SK-N-SH (cell line): ENCODE measurements at regions not wholly inside any gene's neighbourhood (a gene's known extent, or its start where the extent isn't known, plus 50 kb on each side); places are given as distances from the start of the nearest gene placed in this dataset.

Experiments
- CTCF ChIA-PET: fragments of 300-600, 350-600 bp; formaldehyde crosslinking; extraction: SDS; loops from one replicate; lab custom pipeline; 2021; lab: Yijun Ruan, JAX
- POLR2A ChIA-PET: fragments of 350-600 bp; sonication (Branson Sonifier 250); formaldehyde crosslinking; extraction: SDS; loops from one replicate; lab custom pipeline; 2020; ENCODE audit warnings: antibody characterized with exemption, inconsistent platforms; lab: Yijun Ruan, JAX
- DNase-seq: peaks from one replicate; pipeline ENCODE4 v3.0.0; 2012
- H2AFZ ChIP-seq: fragments of 200-600 bp; sonication (generic); 2 replicates; pipeline ENCODE4 v1.8.1; 2016; ENCODE audit warnings: antibody characterized with exemption, mild to moderate bottlenecking, low read depth
- H3F3A ChIP-seq: fragments of 200-600 bp; sonication (generic); replicated peaks from 2 replicates; pipeline ENCODE3; 2016; ENCODE audit warnings: antibody characterized with exemption, mild to moderate bottlenecking; ENCODE audit not compliant: insufficient read depth
- H3K27ac ChIP-seq, 2 experiments: fragments of 200-500 bp in 1 of 2; fragments of 200-600 bp in 1 of 2; sonication (Bioruptor generic) in 1 of 2; sonication (generic), shearing (Covaris generic) in 1 of 2; 2 replicates each; pipeline versions ENCODE4 v1.5.1 to v1.6.1; 2014 to 2016; ENCODE audit warnings: low read depth in 2 of 2, inconsistent platforms in 1 of 2, low read length in 1 of 2, mild to moderate bottlenecking in 1 of 2, mixed read lengths in 1 of 2
- H3K27me3 ChIP-seq: fragments of 200-600 bp; sonication (generic), shearing (Covaris generic); 2 replicates; pipeline ENCODE4 v1.6.1; 2016; ENCODE audit warnings: mixed run types; ENCODE audit not compliant: insufficient read depth
- H3K36me3 ChIP-seq, 2 experiments: fragments of 200-500 bp in 1 of 2; fragments of 200-600 bp in 1 of 2; sonication (Bioruptor generic) in 1 of 2; sonication (generic) in 1 of 2; replicated peaks in 1 of 2; 2 replicates each; pipeline versions ENCODE3 to v1.5.1; 2014 to 2016; ENCODE audit warnings: low read length in 1 of 2, mild to moderate bottlenecking in 1 of 2; ENCODE audit not compliant: insufficient read depth in 2 of 2, control insufficient read depth in 1 of 2
- H3K4me1 ChIP-seq, 2 experiments: fragments of 200-500 bp in 1 of 2; fragments of 200-600 bp in 1 of 2; sonication (Bioruptor generic) in 1 of 2; sonication (generic), shearing (Covaris generic) in 1 of 2; 2 replicates each; pipeline versions ENCODE4 v1.5.1 to v1.6.1; 2014 to 2016; ENCODE audit warnings: low read depth in 1 of 2, low read length in 1 of 2, mixed run types in 1 of 2; ENCODE audit not compliant: insufficient read depth in 2 of 2, control insufficient read depth in 1 of 2
- H3K4me2 ChIP-seq: fragments of 200-600 bp; sonication (generic), shearing (Covaris generic); 2 replicates; pipeline ENCODE4 v1.6.1; 2017; ENCODE audit warnings: mixed run types
- H3K4me3 ChIP-seq, 2 experiments: fragments of 200-500 bp in 1 of 2; fragments of 200-600 bp in 1 of 2; sonication (Bioruptor generic) in 1 of 2; sonication (generic), shearing (Covaris generic) in 1 of 2; 2 replicates each; pipeline versions ENCODE4 v1.5.1 to v1.8.1; 2014 to 2016; ENCODE audit warnings: low read depth in 2 of 2, inconsistent platforms in 1 of 2, low read length in 1 of 2, mild to moderate bottlenecking in 1 of 2, mixed read lengths in 1 of 2, moderate library complexity in 1 of 2
- H3K79me2 ChIP-seq: fragments of 200-600 bp; sonication (generic); 2 replicates; pipeline ENCODE4 v1.8.1; 2017; ENCODE audit warnings: mild to moderate bottlenecking; ENCODE audit not compliant: insufficient read depth
- H3K9ac ChIP-seq: fragments of 200-600 bp; sonication (generic); 2 replicates; pipeline ENCODE4 v1.6.1; 2017; ENCODE audit warnings: mixed run types
- H3K9me2 ChIP-seq: fragments of 200-600 bp; sonication (generic); 2 replicates; pipeline ENCODE4 v1.6.1; 2017; ENCODE audit warnings: mixed run types
- H3K9me3 ChIP-seq: fragments of 200-600 bp; sonication (generic); 2 replicates; pipeline ENCODE4 v1.6.1; 2017; ENCODE audit warnings: mixed run types, mild to moderate bottlenecking, moderate library complexity
- H4K20me1 ChIP-seq: fragments of 200-600 bp; sonication (generic); 2 replicates; pipeline ENCODE4 v1.6.1; 2017; ENCODE audit warnings: mild to moderate bottlenecking, mixed run types; ENCODE audit not compliant: insufficient read depth
- CHD2 ChIP-seq: fragments of 150-350 bp; IDR thresholded peaks from 2 replicates; pipeline ENCODE4 v1.6.1; 2018; ENCODE audit warnings: low read length; ENCODE audit not compliant: partially characterized antibody
- ELF1 ChIP-seq: IDR thresholded peaks from 2 replicates; pipeline ENCODE4 v1.4.0; 2012
- GATA2 ChIP-seq: sonication (generic); formaldehyde crosslinking; IDR thresholded peaks from 2 replicates; pipeline ENCODE4 v1.5.0; 2020; ENCODE audit warnings: mild to moderate bottlenecking, missing genetic modification reagents
- JUND ChIP-seq: IDR thresholded peaks from 2 replicates; pipeline ENCODE4 v1.4.0; 2012
- MEF2A ChIP-seq: IDR thresholded peaks from 2 replicates; pipeline ENCODE4 v1.4.0; 2012; ENCODE audit warnings: low read depth, borderline replicate concordance
- MXI1 ChIP-seq: IDR thresholded peaks from 2 replicates; pipeline ENCODE4 v1.6.1; 2012; ENCODE audit warnings: mild to moderate bottlenecking, low read depth, low read length, improper control_type of control experiment
- NFIC ChIP-seq: IDR thresholded peaks from 2 replicates; pipeline ENCODE4 v1.4.0; 2012; ENCODE audit warnings: borderline replicate concordance
- RXRA ChIP-seq: IDR thresholded peaks from 2 replicates; pipeline ENCODE4 v1.4.0; 2012; ENCODE audit warnings: low read depth, mild to moderate bottlenecking, borderline replicate concordance
- SMC3 ChIP-seq: IDR thresholded peaks from 2 replicates; pipeline ENCODE4 v1.6.1; 2012; ENCODE audit warnings: low read depth, low read length, improper control_type of control experiment
- TCF12 ChIP-seq: IDR thresholded peaks from 2 replicates; pipeline ENCODE4 v1.4.0; 2012
- TEAD4 ChIP-seq: IDR thresholded peaks from 2 replicates; pipeline ENCODE4 v1.4.0; 2012; ENCODE audit warnings: mild to moderate bottlenecking, borderline replicate concordance; ENCODE audit not compliant: insufficient read depth
- YY1 ChIP-seq: IDR thresholded peaks from 2 replicates; pipeline ENCODE4 v1.4.0; 2012; ENCODE audit warnings: low read depth, mild to moderate bottlenecking
- WGBS: methylation state at CpG from one replicate; pipeline ENCODE4 v1.1.6; 2017; ENCODE audit warnings: low lambda C conversion rate; 5-methylcytosine and 5-hydroxymethylcytosine counted together
- TF ChIP-seq, protein P1 (sequence below): IDR thresholded peaks from 2 replicates; pipeline ENCODE4 v1.4.0; 2012; ENCODE audit warnings: low read depth
- TF ChIP-seq, protein P2 (sequence below): IDR thresholded peaks from 2 replicates; pipeline ENCODE4 v1.4.0; 2012; ENCODE audit warnings: low read depth, borderline replicate concordance
- TF ChIP-seq, protein P3 (sequence below): fragments of 200-600 bp; sonication (generic); IDR thresholded peaks from 2 replicates; pipeline ENCODE4 v1.6.1; 2017; ENCODE audit warnings: antibody characterized with exemption, mild to moderate bottlenecking, moderate library complexity
- TF ChIP-seq, protein P4 (sequence below): fragments of 150-350 bp; IDR thresholded peaks from 2 replicates; pipeline ENCODE4 v1.6.1; 2017; ENCODE audit warnings: antibody characterized with exemption, low read length, low read depth, borderline replicate concordance

DNA sequence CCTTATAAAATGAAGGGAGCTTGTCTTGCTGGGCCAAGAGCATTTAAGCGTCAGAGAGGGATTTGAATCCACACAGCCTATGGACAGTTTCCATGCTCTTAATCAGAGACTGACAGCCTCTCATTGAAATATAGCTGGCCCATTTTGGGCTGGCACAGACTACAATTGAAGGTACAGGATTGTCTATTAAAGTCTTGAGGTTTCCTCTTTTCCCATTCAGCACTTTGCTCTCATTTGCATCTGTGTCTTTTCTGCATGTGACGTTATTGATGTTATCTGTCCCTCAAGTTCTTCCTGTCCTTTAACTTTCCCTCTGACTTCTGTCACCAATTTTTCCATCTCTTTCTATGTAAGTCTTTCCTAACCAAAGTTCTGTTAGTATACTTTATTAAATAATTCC lies 133.3 kb upstream of the SFRP2 start:
- 0% methylated on average over 2 of the region's 2 CpGs for WGBS
- Histone ChIP-seq H3K36me3 (no peaks in the 10 kb centered on the region), H3K9me3 (no peaks in the 10 kb centered on the region), H3K27ac (no peak overlapping the region), H3F3A (no peaks in the 10 kb centered on the region), H3K79me2 (no peaks in the 10 kb centered on the region), H3K4me3 (no peak overlapping the region), H3K4me2 (no peak overlapping the region), H4K20me1 (no peaks in the 10 kb centered on the region), H3K9ac (no peak overlapping the region), H3K9me2 (no peaks in the 10 kb centered on the region), H3K27me3 (no peaks in the 10 kb centered on the region), H3K4me1 (no peaks in the 10 kb centered on the region), H2AFZ (no peak overlapping the region)
- POLR2A ChIA-PET = no interaction called here
- CTCF ChIA-PET = no interaction called here
- TF ChIP-seq SMC3 (no peak), TEAD4 (no peak)
- DNase-seq = no peak

DNA sequence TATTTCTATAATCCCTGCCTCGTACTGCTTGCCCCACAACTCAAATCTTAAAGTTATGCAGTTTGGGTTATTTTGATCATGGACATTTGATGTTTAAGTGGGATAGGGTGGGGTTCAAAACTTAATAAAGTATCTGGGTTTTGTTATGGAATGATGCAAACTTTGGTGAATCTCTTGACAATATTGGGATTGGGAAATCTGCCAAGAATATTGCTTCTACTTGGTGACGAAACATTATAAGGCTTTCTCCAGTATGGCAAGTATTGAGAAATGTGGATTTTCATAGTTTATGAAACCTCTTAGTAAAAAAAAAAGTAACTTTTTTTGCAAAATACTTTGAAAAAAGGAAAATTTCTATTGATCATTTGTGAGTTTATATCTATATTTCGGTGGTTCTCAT lies 130.8 kb upstream of the SFRP2 start:
- Histone ChIP-seq H2AFZ (no peak overlapping the region), H4K20me1 (no peaks in the 10 kb centered on the region), H3K9me3 (no peaks in the 10 kb centered on the region), H3K9ac (no peak overlapping the region), H3K79me2 (no peaks in the 10 kb centered on the region), H3K27me3 (no peaks in the 10 kb centered on the region), H3F3A (no peaks in the 10 kb centered on the region), H3K4me3 (no peak overlapping the region), H3K27ac (no peak overlapping the region), H3K4me1 (no peaks in the 10 kb centered on the region), H3K9me2 (no peaks in the 10 kb centered on the region), H3K36me3 (no peaks in the 10 kb centered on the region), H3K4me2 (no peak overlapping the region)
- no peak for DNase-seq
- ChIA-PET POLR2A (no interaction called here), CTCF (no interaction called here)
- no peak for TF ChIP-seq NFIC
- no peak for TF ChIP-seq RXRA
- 2% methylated on average over 3 of the region's 3 CpGs for WGBS

DNA sequence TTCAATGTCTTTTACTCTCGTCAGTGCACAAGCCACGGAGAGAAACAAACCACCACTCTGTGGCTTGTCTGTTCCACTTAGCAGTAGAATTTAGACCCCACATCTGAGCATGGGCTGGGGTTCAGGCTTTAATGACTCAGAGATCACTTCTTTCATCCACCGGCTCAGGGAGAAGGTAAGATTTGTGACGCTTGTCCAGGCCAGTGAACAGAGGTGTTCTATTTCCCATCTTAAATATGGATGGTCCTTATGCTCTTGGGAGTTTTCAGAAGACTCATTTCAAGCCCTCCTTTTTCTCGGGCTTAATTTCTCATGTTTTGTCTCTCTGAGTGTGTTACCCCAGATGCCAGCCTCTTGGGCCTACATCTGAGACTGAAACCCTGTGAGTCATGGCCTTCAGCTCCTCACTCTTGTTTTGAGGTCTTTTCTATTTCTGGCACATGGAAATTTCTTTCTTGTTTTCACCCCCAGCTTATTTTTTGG lies 127.4 kb upstream of the SFRP2 start:
- H3K79me2 ChIP-seq = no peaks in the 10 kb centered on the region
- DNase-seq = no peak
- no peak overlapping the region for H3K27ac ChIP-seq
- ChIA-PET CTCF (no interaction called here), POLR2A (no interaction called here)
- no peak overlapping the region for H3K9ac ChIP-seq
- no peak overlapping the region for H3K4me3 ChIP-seq
- no peaks in the 10 kb centered on the region for H3F3A ChIP-seq
- no peaks in the 10 kb centered on the region for H3K36me3 ChIP-seq
- no peaks in the 10 kb centered on the region for H3K4me1 ChIP-seq
- TF ChIP-seq GATA2 (CRISPR knock-in tag) (no peak), TCF12 (no peak), YY1 (no peak), ELF1 (no peak), MXI1 (no peak), CHD2 (no peak), JUND (no peak), MEF2A (no peak), RXRA (no peak)
- TF ChIP-seq, protein P1, sequence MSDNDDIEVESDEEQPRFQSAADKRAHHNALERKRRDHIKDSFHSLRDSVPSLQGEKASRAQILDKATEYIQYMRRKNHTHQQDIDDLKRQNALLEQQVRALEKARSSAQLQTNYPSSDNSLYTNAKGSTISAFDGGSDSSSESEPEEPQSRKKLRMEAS = no peak
- TF ChIP-seq, protein P2, sequence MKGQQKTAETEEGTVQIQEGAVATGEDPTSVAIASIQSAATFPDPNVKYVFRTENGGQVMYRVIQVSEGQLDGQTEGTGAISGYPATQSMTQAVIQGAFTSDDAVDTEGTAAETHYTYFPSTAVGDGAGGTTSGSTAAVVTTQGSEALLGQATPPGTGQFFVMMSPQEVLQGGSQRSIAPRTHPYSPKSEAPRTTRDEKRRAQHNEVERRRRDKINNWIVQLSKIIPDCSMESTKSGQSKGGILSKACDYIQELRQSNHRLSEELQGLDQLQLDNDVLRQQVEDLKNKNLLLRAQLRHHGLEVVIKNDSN = no peak
- TF ChIP-seq, protein P3, sequence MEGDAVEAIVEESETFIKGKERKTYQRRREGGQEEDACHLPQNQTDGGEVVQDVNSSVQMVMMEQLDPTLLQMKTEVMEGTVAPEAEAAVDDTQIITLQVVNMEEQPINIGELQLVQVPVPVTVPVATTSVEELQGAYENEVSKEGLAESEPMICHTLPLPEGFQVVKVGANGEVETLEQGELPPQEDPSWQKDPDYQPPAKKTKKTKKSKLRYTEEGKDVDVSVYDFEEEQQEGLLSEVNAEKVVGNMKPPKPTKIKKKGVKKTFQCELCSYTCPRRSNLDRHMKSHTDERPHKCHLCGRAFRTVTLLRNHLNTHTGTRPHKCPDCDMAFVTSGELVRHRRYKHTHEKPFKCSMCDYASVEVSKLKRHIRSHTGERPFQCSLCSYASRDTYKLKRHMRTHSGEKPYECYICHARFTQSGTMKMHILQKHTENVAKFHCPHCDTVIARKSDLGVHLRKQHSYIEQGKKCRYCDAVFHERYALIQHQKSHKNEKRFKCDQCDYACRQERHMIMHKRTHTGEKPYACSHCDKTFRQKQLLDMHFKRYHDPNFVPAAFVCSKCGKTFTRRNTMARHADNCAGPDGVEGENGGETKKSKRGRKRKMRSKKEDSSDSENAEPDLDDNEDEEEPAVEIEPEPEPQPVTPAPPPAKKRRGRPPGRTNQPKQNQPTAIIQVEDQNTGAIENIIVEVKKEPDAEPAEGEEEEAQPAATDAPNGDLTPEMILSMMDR = no peak
- TF ChIP-seq, protein P4, sequence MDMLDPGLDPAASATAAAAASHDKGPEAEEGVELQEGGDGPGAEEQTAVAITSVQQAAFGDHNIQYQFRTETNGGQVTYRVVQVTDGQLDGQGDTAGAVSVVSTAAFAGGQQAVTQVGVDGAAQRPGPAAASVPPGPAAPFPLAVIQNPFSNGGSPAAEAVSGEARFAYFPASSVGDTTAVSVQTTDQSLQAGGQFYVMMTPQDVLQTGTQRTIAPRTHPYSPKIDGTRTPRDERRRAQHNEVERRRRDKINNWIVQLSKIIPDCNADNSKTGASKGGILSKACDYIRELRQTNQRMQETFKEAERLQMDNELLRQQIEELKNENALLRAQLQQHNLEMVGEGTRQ = no peak
- H3K4me2 ChIP-seq = no peak overlapping the region
- H3K27me3 ChIP-seq = no peaks in the 10 kb centered on the region
- no peaks in the 10 kb centered on the region for H4K20me1 ChIP-seq
- peak overlapping the region; percentile 65; the same call in 1 of the 2 replicates for H2AFZ ChIP-seq
- H3K9me2 ChIP-seq = no peaks in the 10 kb centered on the region
- WGBS = 2% methylated on average over 5 of the region's 5 CpGs
- no peaks in the 10 kb centered on the region for H3K9me3 ChIP-seq
